Kidney epithelial cell (primary cell): ENCODE measurements at regions not wholly inside any gene's neighbourhood (a gene's known extent, or its start where the extent isn't known, plus 50 kb on each side); places are given as distances from the start of the nearest gene placed in this dataset.

Source experiments
- DNase-seq: peaks from one replicate; pipeline ENCODE4 v3.0.0-alpha.2; 2010; ENCODE audit warnings: low read depth
- H3K27me3 ChIP-seq: 2 replicates; pipeline ENCODE4 v1.6.0; 2011; ENCODE audit warnings: low read length; ENCODE audit not compliant: control insufficient read depth, insufficient read depth
- H3K36me3 ChIP-seq: 2 replicates; pipeline ENCODE4 v1.5.1; 2011; ENCODE audit warnings: low read length; ENCODE audit not compliant: control insufficient read depth, insufficient read depth
- H3K4me3 ChIP-seq: 2 replicates; pipeline ENCODE4 v1.5.1; 2011; ENCODE audit warnings: low read depth, mild to moderate bottlenecking, control low read depth, low read length
- TF ChIP-seq, protein P1 (sequence below): IDR thresholded peaks from 2 replicates; pipeline ENCODE4 v1.5.1; 2011; ENCODE audit warnings: mild to moderate bottlenecking, moderate library complexity, low read length, control low read depth, inconsistent platforms; ENCODE audit not compliant: insufficient read depth, poor library complexity, severe bottlenecking

DNA sequence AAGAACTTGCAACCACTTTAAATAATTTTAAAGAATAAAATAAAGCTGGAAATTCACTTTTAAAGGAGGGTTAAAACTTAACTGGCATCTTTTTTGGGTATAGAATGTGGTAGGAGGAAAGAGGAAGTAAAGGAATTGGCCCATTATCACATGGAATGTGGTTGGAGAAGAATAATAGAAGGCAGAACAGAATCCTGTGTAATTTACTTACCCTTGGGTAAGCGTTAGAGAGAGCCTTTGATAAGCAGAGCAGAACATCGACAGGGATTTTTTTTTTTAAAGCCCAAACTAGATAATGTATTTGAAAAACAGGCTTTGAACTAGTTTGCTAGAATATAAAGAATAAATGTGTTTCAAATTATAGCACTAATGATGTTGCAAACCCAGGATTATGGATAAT is 199.8 kb upstream of the KIAA1217 start:
- no peak overlapping the region for H3K4me3 ChIP-seq
- H3K36me3 ChIP-seq, result no peaks in the 10 kb centered on the region
- no peaks in the 10 kb centered on the region for H3K27me3 ChIP-seq
- DNase-seq, result peak; percentile 19
- TF ChIP-seq, protein P1, sequence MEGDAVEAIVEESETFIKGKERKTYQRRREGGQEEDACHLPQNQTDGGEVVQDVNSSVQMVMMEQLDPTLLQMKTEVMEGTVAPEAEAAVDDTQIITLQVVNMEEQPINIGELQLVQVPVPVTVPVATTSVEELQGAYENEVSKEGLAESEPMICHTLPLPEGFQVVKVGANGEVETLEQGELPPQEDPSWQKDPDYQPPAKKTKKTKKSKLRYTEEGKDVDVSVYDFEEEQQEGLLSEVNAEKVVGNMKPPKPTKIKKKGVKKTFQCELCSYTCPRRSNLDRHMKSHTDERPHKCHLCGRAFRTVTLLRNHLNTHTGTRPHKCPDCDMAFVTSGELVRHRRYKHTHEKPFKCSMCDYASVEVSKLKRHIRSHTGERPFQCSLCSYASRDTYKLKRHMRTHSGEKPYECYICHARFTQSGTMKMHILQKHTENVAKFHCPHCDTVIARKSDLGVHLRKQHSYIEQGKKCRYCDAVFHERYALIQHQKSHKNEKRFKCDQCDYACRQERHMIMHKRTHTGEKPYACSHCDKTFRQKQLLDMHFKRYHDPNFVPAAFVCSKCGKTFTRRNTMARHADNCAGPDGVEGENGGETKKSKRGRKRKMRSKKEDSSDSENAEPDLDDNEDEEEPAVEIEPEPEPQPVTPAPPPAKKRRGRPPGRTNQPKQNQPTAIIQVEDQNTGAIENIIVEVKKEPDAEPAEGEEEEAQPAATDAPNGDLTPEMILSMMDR, result no peak

DNA sequence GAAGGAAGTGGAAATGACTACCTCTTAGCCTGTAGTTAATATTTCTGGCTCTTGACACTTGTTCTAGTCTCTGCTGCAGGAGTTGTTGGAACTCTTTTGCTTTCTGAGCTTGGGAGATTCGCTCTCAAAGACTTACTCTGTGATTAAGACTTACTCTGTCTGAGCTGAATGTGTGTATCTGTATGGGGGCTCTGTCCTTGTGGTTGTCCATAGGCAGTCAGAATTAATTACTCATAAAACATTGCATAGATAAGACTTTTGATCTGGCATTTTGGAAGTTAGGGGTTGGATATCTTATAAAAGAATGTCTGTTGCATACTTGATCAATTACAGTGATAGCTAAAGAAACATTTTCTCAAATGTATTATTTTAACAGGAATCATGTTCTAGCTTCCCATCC is 199.2 kb upstream of the KIAA1217 start:
- H3K36me3 ChIP-seq, result no peaks in the 10 kb centered on the region
- no peak overlapping the region for H3K4me3 ChIP-seq
- no peaks in the 10 kb centered on the region for H3K27me3 ChIP-seq
- TF ChIP-seq, protein P1, result no peak
- DNase-seq, result no peak

DNA sequence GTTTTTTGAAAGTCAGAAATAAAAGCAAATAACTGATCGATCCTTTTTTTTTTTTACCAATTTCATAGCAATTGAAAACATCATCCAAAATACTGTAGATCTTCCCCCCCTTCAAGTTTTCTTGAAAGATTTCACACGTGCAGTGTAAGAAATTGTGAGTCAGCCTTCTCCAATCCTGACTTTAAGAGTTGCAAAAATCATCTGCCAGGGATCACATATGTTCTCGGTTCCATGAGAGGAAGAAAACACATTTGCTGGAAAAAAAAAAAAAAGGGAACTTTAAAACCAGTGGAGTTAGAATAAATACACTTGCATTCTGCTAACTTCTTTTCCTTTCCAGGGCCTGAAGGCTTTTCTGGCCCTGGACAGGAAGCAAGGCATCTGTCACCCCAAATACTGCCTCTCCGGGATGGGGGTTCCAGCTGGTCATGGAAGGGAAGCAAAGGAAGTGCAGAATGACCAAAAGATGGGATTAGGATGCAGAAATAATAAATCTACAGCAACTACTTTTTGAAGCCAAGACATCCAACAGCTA is 198.4 kb upstream of the KIAA1217 start:
- TF ChIP-seq, protein P1, result no peak
- H3K36me3 ChIP-seq, result no peaks in the 10 kb centered on the region
- H3K4me3 ChIP-seq, result no peak overlapping the region
- DNase-seq, result no peak
- H3K27me3 ChIP-seq, result no peaks in the 10 kb centered on the region

DNA sequence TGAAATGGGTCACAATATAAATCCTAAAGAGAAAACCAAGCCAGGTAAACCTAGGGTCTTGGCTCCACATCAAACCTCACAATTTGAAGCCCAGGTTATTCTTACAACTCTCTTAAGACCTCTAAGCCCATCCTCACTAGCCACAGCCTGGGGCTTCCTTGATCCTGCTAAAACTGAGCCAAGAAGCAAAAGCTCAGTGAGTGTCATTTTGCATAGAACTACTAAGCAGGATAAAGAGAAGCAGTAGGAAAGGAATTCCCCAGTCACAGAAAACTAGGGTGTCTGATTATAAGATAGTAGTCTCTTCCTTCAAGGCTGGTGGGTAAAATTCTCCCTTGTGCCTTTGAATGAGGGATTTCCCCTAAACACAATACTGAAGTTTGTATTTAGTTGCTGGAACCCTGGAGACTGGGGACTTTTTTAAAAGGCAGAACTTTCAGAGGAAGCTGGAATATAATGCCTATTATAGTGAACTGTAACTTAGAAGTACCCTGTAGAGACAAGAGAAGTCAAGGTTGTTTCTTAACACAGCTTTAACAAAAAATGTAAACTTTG is 196.6 kb upstream of the KIAA1217 start:
- TF ChIP-seq, protein P1, result no peak
- Histone ChIP-seq H3K36me3 (no peaks in the 10 kb centered on the region), H3K4me3 (no peak overlapping the region), H3K27me3 (no peaks in the 10 kb centered on the region)
- no peak for DNase-seq

DNA sequence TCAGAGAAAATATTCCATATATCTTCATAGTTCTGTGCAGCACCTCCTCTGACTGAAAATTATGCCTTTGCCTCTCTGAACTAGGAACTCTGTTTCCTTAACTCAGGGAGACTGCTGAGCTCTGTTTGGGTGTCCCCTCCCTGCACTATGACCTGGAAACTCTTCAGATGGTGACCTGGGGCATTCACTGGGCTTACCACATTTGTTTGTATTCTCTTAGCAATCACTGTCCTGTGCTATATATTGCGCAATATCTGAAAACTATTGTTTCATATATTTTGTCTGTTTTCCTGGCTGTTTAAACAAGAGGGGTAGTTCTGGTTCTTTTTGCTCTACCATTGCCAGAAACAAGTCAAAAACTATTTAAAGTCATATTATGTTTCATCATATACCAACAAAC is 181.8 kb upstream of the KIAA1217 start:
- no peaks in the 10 kb centered on the region for H3K36me3 ChIP-seq
- H3K27me3 ChIP-seq, result no peaks in the 10 kb centered on the region
- H3K4me3 ChIP-seq, result no peak overlapping the region
- TF ChIP-seq, protein P1, result no peak
- no peak for DNase-seq

DNA sequence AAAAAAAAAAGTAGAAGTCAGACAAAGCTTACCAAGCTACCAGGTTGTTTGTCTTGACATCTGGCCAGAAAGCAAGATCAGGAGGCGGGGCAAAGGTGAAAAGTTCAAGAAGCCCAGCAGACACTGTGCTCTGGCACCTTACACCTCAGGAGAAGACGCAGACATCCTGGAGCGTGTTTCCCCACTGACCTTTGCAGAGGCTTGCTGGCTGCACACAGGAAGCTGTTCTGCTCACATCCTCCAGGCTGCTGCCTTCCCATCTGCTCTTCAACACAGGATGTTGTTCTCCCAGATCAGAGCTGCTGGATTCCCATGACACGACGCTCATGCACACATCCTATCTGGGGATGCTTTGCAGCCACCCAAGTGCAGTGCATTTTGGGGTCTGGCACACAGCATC is 174.4 kb upstream of the KIAA1217 start:
- TF ChIP-seq, protein P1, result no peak
- no peak for DNase-seq
- no peaks in the 10 kb centered on the region for H3K36me3 ChIP-seq

More for the DNA sequence above, 174.4 kb upstream of the KIAA1217 start:
- Histone ChIP-seq H3K4me3 (no peak overlapping the region), H3K27me3 (no peaks in the 10 kb centered on the region)
